SK-N-SH (cell line): ENCODE measurements at regions not wholly inside any gene's neighbourhood (a gene's known extent, or its start where the extent isn't known, plus 50 kb on each side); places are given as distances from the start of the nearest gene placed in this dataset.
"Not testable (repeated sequence)": the region's sequence is repeated elsewhere in the genome, so short reads cannot be mapped to it uniquely, and the experiment has no call there.

ENCODE experiments used
- CTCF ChIA-PET: fragments of 300-600, 350-600 bp; formaldehyde crosslinking; extraction: SDS; loops from one replicate; lab custom pipeline; 2021; lab: Yijun Ruan, JAX
- POLR2A ChIA-PET: fragments of 350-600 bp; sonication (Branson Sonifier 250); formaldehyde crosslinking; extraction: SDS; loops from one replicate; lab custom pipeline; 2020; ENCODE audit warnings: antibody characterized with exemption, inconsistent platforms; lab: Yijun Ruan, JAX
- DNase-seq: peaks from one replicate; pipeline ENCODE4 v3.0.0; 2012
- H2AFZ ChIP-seq: fragments of 200-600 bp; sonication (generic); 2 replicates; pipeline ENCODE4 v1.8.1; 2016; ENCODE audit warnings: antibody characterized with exemption, mild to moderate bottlenecking, low read depth
- H3F3A ChIP-seq: fragments of 200-600 bp; sonication (generic); replicated peaks from 2 replicates; pipeline ENCODE3; 2016; ENCODE audit warnings: antibody characterized with exemption, mild to moderate bottlenecking; ENCODE audit not compliant: insufficient read depth
- H3K27ac ChIP-seq, 2 experiments: fragments of 200-500 bp in 1 of 2; fragments of 200-600 bp in 1 of 2; sonication (Bioruptor generic) in 1 of 2; sonication (generic), shearing (Covaris generic) in 1 of 2; 2 replicates each; pipeline versions ENCODE4 v1.5.1 to v1.6.1; 2014 to 2016; ENCODE audit warnings: low read depth in 2 of 2, inconsistent platforms in 1 of 2, low read length in 1 of 2, mild to moderate bottlenecking in 1 of 2, mixed read lengths in 1 of 2
- H3K27me3 ChIP-seq: fragments of 200-600 bp; sonication (generic), shearing (Covaris generic); 2 replicates; pipeline ENCODE4 v1.6.1; 2016; ENCODE audit warnings: mixed run types; ENCODE audit not compliant: insufficient read depth
- H3K36me3 ChIP-seq, 2 experiments: fragments of 200-500 bp in 1 of 2; fragments of 200-600 bp in 1 of 2; sonication (Bioruptor generic) in 1 of 2; sonication (generic) in 1 of 2; replicated peaks in 1 of 2; 2 replicates each; pipeline versions ENCODE3 to v1.5.1; 2014 to 2016; ENCODE audit warnings: low read length in 1 of 2, mild to moderate bottlenecking in 1 of 2; ENCODE audit not compliant: insufficient read depth in 2 of 2, control insufficient read depth in 1 of 2
- H3K4me1 ChIP-seq, 2 experiments: fragments of 200-500 bp in 1 of 2; fragments of 200-600 bp in 1 of 2; sonication (Bioruptor generic) in 1 of 2; sonication (generic), shearing (Covaris generic) in 1 of 2; 2 replicates each; pipeline versions ENCODE4 v1.5.1 to v1.6.1; 2014 to 2016; ENCODE audit warnings: low read depth in 1 of 2, low read length in 1 of 2, mixed run types in 1 of 2; ENCODE audit not compliant: insufficient read depth in 2 of 2, control insufficient read depth in 1 of 2
- H3K4me2 ChIP-seq: fragments of 200-600 bp; sonication (generic), shearing (Covaris generic); 2 replicates; pipeline ENCODE4 v1.6.1; 2017; ENCODE audit warnings: mixed run types
- H3K4me3 ChIP-seq, 2 experiments: fragments of 200-500 bp in 1 of 2; fragments of 200-600 bp in 1 of 2; sonication (Bioruptor generic) in 1 of 2; sonication (generic), shearing (Covaris generic) in 1 of 2; 2 replicates each; pipeline versions ENCODE4 v1.5.1 to v1.8.1; 2014 to 2016; ENCODE audit warnings: low read depth in 2 of 2, inconsistent platforms in 1 of 2, low read length in 1 of 2, mild to moderate bottlenecking in 1 of 2, mixed read lengths in 1 of 2, moderate library complexity in 1 of 2
- H3K79me2 ChIP-seq: fragments of 200-600 bp; sonication (generic); 2 replicates; pipeline ENCODE4 v1.8.1; 2017; ENCODE audit warnings: mild to moderate bottlenecking; ENCODE audit not compliant: insufficient read depth
- H3K9ac ChIP-seq: fragments of 200-600 bp; sonication (generic); 2 replicates; pipeline ENCODE4 v1.6.1; 2017; ENCODE audit warnings: mixed run types
- H3K9me2 ChIP-seq: fragments of 200-600 bp; sonication (generic); 2 replicates; pipeline ENCODE4 v1.6.1; 2017; ENCODE audit warnings: mixed run types
- H3K9me3 ChIP-seq: fragments of 200-600 bp; sonication (generic); 2 replicates; pipeline ENCODE4 v1.6.1; 2017; ENCODE audit warnings: mixed run types, mild to moderate bottlenecking, moderate library complexity
- H4K20me1 ChIP-seq: fragments of 200-600 bp; sonication (generic); 2 replicates; pipeline ENCODE4 v1.6.1; 2017; ENCODE audit warnings: mild to moderate bottlenecking, mixed run types; ENCODE audit not compliant: insufficient read depth
- NFIC ChIP-seq: IDR thresholded peaks from 2 replicates; pipeline ENCODE4 v1.4.0; 2012; ENCODE audit warnings: borderline replicate concordance
- NRF1 ChIP-seq: IDR thresholded peaks from 2 replicates; pipeline ENCODE4 v1.6.1; 2012; ENCODE audit warnings: low read depth, mild to moderate bottlenecking, low read length
- POLR2AphosphoS5 ChIP-seq: IDR thresholded peaks from 2 replicates; pipeline ENCODE4 v1.6.1; 2012; ENCODE audit warnings: low read depth, low read length
- RFX5 ChIP-seq: IDR thresholded peaks from 2 replicates; pipeline ENCODE4 v1.6.1; 2012; ENCODE audit warnings: mild to moderate bottlenecking, improper control_type of control experiment, low read length
- RXRA ChIP-seq: IDR thresholded peaks from 2 replicates; pipeline ENCODE4 v1.4.0; 2012; ENCODE audit warnings: low read depth, mild to moderate bottlenecking, borderline replicate concordance
- ZBTB33 ChIP-seq: IDR thresholded peaks from 2 replicates; pipeline ENCODE4 v1.4.0; 2012; ENCODE audit warnings: low read depth, borderline replicate concordance
- WGBS: methylation state at CpG from one replicate; pipeline ENCODE4 v1.1.6; 2017; ENCODE audit warnings: low lambda C conversion rate; 5-methylcytosine and 5-hydroxymethylcytosine counted together
- TF ChIP-seq, protein P1 (sequence below): fragments of 200-600 bp; sonication (generic); IDR thresholded peaks from 2 replicates; pipeline ENCODE4 v1.6.1; 2017; ENCODE audit warnings: antibody characterized with exemption, mild to moderate bottlenecking, moderate library complexity

DNA sequence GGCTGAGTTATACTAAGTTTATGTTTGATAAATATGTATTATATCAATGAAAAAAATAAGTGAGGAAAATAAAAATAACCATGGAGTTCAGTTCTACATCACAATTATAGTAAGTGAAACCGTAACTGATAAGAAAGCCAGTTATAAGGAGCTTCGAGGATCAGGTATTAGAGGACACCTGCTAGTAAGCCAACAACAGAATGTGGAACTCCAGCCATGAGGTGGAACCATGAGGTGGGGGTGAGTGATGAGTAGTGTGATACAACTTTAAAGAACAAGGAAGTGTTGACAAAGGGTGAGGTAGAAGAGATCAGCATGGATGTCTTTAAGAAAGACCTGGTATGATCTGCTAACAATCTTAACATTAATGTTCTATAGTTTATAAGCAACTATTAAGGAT lies 452.9 kb downstream of the GUCY1A2 start:
- no peaks in the 10 kb centered on the region for H3K79me2 ChIP-seq
- H3K4me3 ChIP-seq = no peak overlapping the region
- TF ChIP-seq RFX5 (no peak), NFIC (no peak), RXRA (no peak), POLR2AphosphoS5 (no peak)
- H4K20me1 ChIP-seq = no peaks in the 10 kb centered on the region
- no peak for DNase-seq
- H3K9me3 ChIP-seq = no peaks in the 10 kb centered on the region
- H3F3A ChIP-seq = no peaks in the 10 kb centered on the region
- H3K4me2 ChIP-seq = no peak overlapping the region
- H3K27ac ChIP-seq = no peak overlapping the region
- WGBS = 49% methylated on average over 2 of the region's 2 CpGs
- H2AFZ ChIP-seq = no peak overlapping the region
- CTCF ChIA-PET = no interaction called here
- H3K27me3 ChIP-seq = no peaks in the 10 kb centered on the region
- H3K4me1 ChIP-seq = no peaks in the 10 kb centered on the region
- no peak overlapping the region for H3K9ac ChIP-seq
- H3K36me3 ChIP-seq = no peaks in the 10 kb centered on the region
- H3K9me2 ChIP-seq = no peaks in the 10 kb centered on the region
- POLR2A ChIA-PET = no interaction called here

DNA sequence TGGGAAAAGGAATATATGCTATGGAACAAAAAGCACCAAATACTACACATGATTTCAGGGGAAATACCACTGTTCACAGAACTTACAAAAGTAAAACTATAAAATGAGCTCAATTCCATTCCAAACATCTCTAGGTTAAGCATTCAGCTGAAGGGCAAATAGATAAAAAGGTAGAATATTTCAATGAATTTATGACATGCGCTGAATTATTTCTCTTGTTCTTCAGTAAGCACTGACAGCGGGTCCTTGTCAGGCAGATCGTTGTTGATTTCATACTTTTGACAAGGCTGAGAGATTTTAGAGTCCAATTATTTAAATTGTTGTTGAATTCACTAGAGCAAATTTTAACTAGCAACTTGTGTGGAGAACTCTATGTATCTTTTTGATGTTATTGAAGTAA lies 449.6 kb downstream of the GUCY1A2 start:
- Histone ChIP-seq H3K27ac (no peak overlapping the region), H3K9me3 (0 out of 2 replicates have a peak, but pooled peaks cover 12% of the 10 kb centered on the region), H3F3A (no peaks in the 10 kb centered on the region), H2AFZ (no peak overlapping the region), H3K9me2 (0 out of 2 replicates have a peak, but pooled peaks cover 6% of the 10 kb centered on the region), H3K4me3 (no peak overlapping the region), H3K4me2 (no peak overlapping the region), H3K9ac (no peak overlapping the region), H3K27me3 (no peaks in the 10 kb centered on the region), H3K79me2 (no peaks in the 10 kb centered on the region), H3K4me1 (no peaks in the 10 kb centered on the region), H4K20me1 (no peaks in the 10 kb centered on the region), H3K36me3 (no peaks in the 10 kb centered on the region)
- DNase-seq = no peak
- TF ChIP-seq ZBTB33 = no peak
- TF ChIP-seq, protein P1, sequence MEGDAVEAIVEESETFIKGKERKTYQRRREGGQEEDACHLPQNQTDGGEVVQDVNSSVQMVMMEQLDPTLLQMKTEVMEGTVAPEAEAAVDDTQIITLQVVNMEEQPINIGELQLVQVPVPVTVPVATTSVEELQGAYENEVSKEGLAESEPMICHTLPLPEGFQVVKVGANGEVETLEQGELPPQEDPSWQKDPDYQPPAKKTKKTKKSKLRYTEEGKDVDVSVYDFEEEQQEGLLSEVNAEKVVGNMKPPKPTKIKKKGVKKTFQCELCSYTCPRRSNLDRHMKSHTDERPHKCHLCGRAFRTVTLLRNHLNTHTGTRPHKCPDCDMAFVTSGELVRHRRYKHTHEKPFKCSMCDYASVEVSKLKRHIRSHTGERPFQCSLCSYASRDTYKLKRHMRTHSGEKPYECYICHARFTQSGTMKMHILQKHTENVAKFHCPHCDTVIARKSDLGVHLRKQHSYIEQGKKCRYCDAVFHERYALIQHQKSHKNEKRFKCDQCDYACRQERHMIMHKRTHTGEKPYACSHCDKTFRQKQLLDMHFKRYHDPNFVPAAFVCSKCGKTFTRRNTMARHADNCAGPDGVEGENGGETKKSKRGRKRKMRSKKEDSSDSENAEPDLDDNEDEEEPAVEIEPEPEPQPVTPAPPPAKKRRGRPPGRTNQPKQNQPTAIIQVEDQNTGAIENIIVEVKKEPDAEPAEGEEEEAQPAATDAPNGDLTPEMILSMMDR = no peak
- no peak for TF ChIP-seq RFX5
- TF ChIP-seq NRF1 = no peak
- CTCF ChIA-PET = no interaction called here
- WGBS = 48% methylated on average over 3 of the region's 3 CpGs
- POLR2A ChIA-PET = no interaction called here

DNA sequence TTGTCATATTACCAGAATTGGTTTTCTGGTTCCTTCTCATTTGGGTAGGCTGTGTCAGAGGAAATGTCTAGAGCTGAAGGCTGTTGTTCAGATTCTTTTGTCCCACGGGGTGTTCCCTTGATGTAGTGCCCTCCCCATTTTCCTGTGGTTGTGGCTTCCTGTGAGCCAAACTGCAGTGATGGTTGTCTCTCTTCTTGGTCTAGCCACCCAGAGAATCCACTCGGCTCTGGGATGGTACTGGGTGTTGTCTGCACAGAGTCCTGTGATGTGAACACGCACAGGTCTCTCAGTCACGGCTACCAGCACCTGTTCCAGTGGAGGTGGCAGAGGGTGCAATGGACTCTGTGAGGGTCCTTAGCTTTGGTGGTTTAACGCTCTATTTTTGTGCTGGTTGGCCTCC lies 440.9 kb downstream of the GUCY1A2 start:
- H3K9me3 ChIP-seq, CTCF ChIA-PET: not testable (repeated sequence)
- WGBS = 27% methylated on average over 4 of the region's 5 CpGs

More for the DNA sequence above, 440.9 kb downstream of the GUCY1A2 start:
- H3K36me3 ChIP-seq, H2AFZ ChIP-seq, H3K4me2 ChIP-seq, H3K4me3 ChIP-seq, H3K9me2 ChIP-seq, H3K27me3 ChIP-seq, POLR2A ChIA-PET, H3F3A ChIP-seq, DNase-seq, H3K4me1 ChIP-seq, H3K79me2 ChIP-seq, H3K9ac ChIP-seq, H4K20me1 ChIP-seq, H3K27ac ChIP-seq: not testable (repeated sequence)
